Chondrocyte (in vitro differentiated cells): ENCODE measurements at regions not wholly inside any gene's neighbourhood (a gene's known extent, or its start where the extent isn't known, plus 50 kb on each side); places are given as distances from the start of the nearest gene placed in this dataset.

Experiments used
- DNase-seq: peaks from one replicate; pipeline ENCODE4 v3.0.0; 2021; ENCODE audit warnings: mixed read lengths, low spot score
- H3K27ac Mint-ChIP-seq: one replicate; pipeline ENCODE4 v1.8.0; 2021; ENCODE audit warnings: mild to moderate bottlenecking, moderate library complexity, mixed read lengths; ENCODE audit not compliant: unreplicated experiment
- H3K27me3 Mint-ChIP-seq: 2 replicates; pipeline ENCODE4 v1.8.0; 2021; ENCODE audit warnings: low read depth, mixed read lengths
- H3K36me3 Mint-ChIP-seq: 2 replicates; pipeline ENCODE4 v1.8.0; 2021; ENCODE audit warnings: low read depth, mixed read lengths
- H3K4me1 Mint-ChIP-seq: 2 replicates; pipeline ENCODE4 v1.8.0; 2021; ENCODE audit warnings: low read depth, mild to moderate bottlenecking, mixed read lengths
- H3K4me3 Mint-ChIP-seq: one replicate; pipeline ENCODE4 v1.8.0; 2021; ENCODE audit warnings: mild to moderate bottlenecking, moderate library complexity, mixed read lengths; ENCODE audit not compliant: unreplicated experiment
- H3K9me3 Mint-ChIP-seq: 2 replicates; pipeline ENCODE4 v1.8.0; 2021; ENCODE audit warnings: low read depth, mixed read lengths
- CTCF ChIP-seq: fragments of 200-600 bp; sonication (generic); IDR thresholded peaks from 2 replicates; pipeline ENCODE4 v1.5.0; 2021; ENCODE audit warnings: antibody characterized with exemption, mild to moderate bottlenecking, moderate library complexity

GRCh38 chr4:73676861-73677323 lies 56.7 kb upstream of the RASSF6 start:
- no peaks in the 10 kb centered on the region for H3K9me3 Mint-ChIP-seq
- H3K4me1 Mint-ChIP-seq, result peaks cover 27% of the 10 kb centered on the region
- no peak overlapping the region for H3K4me3 Mint-ChIP-seq
- no peak for DNase-seq
- H3K27ac Mint-ChIP-seq, result no peak overlapping the region
- no peak for TF ChIP-seq CTCF
- H3K36me3 Mint-ChIP-seq, result no peaks in the 10 kb centered on the region
- H3K27me3 Mint-ChIP-seq, result no peaks in the 10 kb centered on the region

GRCh38 chr4:73679836-73680235 lies 59.6 kb upstream of the RASSF6 start:
- H3K4me3 Mint-ChIP-seq, result no peak overlapping the region
- no peak overlapping the region for H3K27ac Mint-ChIP-seq
- DNase-seq, result no peak
- no peak for TF ChIP-seq CTCF
- H3K27me3 Mint-ChIP-seq, result no peaks in the 10 kb centered on the region
- no peaks in the 10 kb centered on the region for H3K36me3 Mint-ChIP-seq
- no peaks in the 10 kb centered on the region for H3K9me3 Mint-ChIP-seq
- peaks cover 32% of the 10 kb centered on the region for H3K4me1 Mint-ChIP-seq

- Mint-ChIP-seq H3K27ac (no peak overlapping the region), H3K4me1 (peaks cover 24% of the 10 kb centered on the region), H3K36me3 (no peaks in the 10 kb centered on the region), H3K4me3 (no peak overlapping the region), H3K27me3 (peaks cover 6% of the 10 kb centered on the region), H3K9me3 (no peaks in the 10 kb centered on the region)
- no peak for DNase-seq
- no peak for TF ChIP-seq CTCF
Observed at GRCh38 chr4:73681776-73682175, 58.6 kb upstream of the CXCL8 start.

GRCh38 chr4:73682508-73682907 lies 57.9 kb upstream of the CXCL8 start:
- Mint-ChIP-seq H3K36me3 (no peaks in the 10 kb centered on the region), H3K27me3 (peaks cover 8% of the 10 kb centered on the region), H3K27ac (no peak overlapping the region), H3K4me1 (peaks cover 18% of the 10 kb centered on the region), H3K4me3 (no peak overlapping the region), H3K9me3 (no peaks in the 10 kb centered on the region)
- no peak for DNase-seq
- no peak for TF ChIP-seq CTCF

GRCh38 chr4:73683033-73683432 lies 57.3 kb upstream of the CXCL8 start:
- Mint-ChIP-seq H3K36me3 (no peaks in the 10 kb centered on the region), H3K27ac (no peak overlapping the region), H3K9me3 (no peaks in the 10 kb centered on the region), H3K27me3 (peaks cover 8% of the 10 kb centered on the region), H3K4me1 (peaks cover 16% of the 10 kb centered on the region), H3K4me3 (no peak overlapping the region)
- TF ChIP-seq CTCF, result no peak
- no peak for DNase-seq
